Endothelial cell (in vitro differentiated cells): ENCODE measurements at regions not wholly inside any gene's neighbourhood (a gene's known extent, or its start where the extent isn't known, plus 50 kb on each side); places are given as distances from the start of the nearest gene placed in this dataset.

Experiments
- DNase-seq: peaks from one replicate; pipeline ENCODE4 v3.0.0; 2021; ENCODE audit warnings: low spot score
- H3K27ac Mint-ChIP-seq: one replicate; pipeline ENCODE4 v1.8.0; 2021; ENCODE audit warnings: mixed read lengths, inconsistent platforms; ENCODE audit not compliant: unreplicated experiment
- H3K27me3 Mint-ChIP-seq: one replicate; pipeline ENCODE4 v1.8.0; 2021; ENCODE audit warnings: mild to moderate bottlenecking, moderate library complexity, mixed read lengths, inconsistent platforms; ENCODE audit not compliant: unreplicated experiment
- H3K36me3 Mint-ChIP-seq: one replicate; pipeline ENCODE4 v1.8.0; 2021; ENCODE audit warnings: mild to moderate bottlenecking, low read depth, mixed read lengths, inconsistent platforms; ENCODE audit not compliant: unreplicated experiment
- H3K4me1 Mint-ChIP-seq: one replicate; pipeline ENCODE4 v1.8.0; 2021; ENCODE audit warnings: mild to moderate bottlenecking, mixed read lengths, inconsistent platforms; ENCODE audit not compliant: unreplicated experiment
- H3K4me3 Mint-ChIP-seq: one replicate; pipeline ENCODE4 v1.8.0; 2021; ENCODE audit warnings: mild to moderate bottlenecking, mixed read lengths, inconsistent platforms; ENCODE audit not compliant: unreplicated experiment
- H3K9me3 Mint-ChIP-seq: one replicate; pipeline ENCODE4 v1.8.0; 2021; ENCODE audit warnings: mixed read lengths, inconsistent platforms; ENCODE audit not compliant: unreplicated experiment
- CTCF ChIP-seq: fragments of 200-600 bp; sonication (generic); IDR thresholded peaks from one replicate; pipeline ENCODE4 v1.5.0; 2021; ENCODE audit warnings: antibody characterized with exemption; ENCODE audit not compliant: unreplicated experiment

- Mint-ChIP-seq H3K4me3 (no peak overlapping the region), H3K9me3 (no peaks in the 10 kb centered on the region)
Observed at GRCh38 chr5:169354921-169355320, 54.0 kb upstream of the SLIT3 start.

GRCh38 chr5:169354263-169354662 lies 53.3 kb upstream of the SLIT3 start:
- no peaks in the 10 kb centered on the region for H3K36me3 Mint-ChIP-seq

More at GRCh38 chr5:169354921-169355320, 54.0 kb upstream of the SLIT3 start:
- no peak for TF ChIP-seq CTCF
- no peak for DNase-seq
- H3K27me3 Mint-ChIP-seq: no peaks in the 10 kb centered on the region
- no peaks in the 10 kb centered on the region for H3K36me3 Mint-ChIP-seq
- H3K27ac Mint-ChIP-seq: no peak overlapping the region
- H3K4me1 Mint-ChIP-seq: peaks cover 3% of the 10 kb centered on the region

GRCh38 chr5:169352901-169353300 lies 52.0 kb upstream of the SLIT3 start:
- Mint-ChIP-seq H3K36me3 (no peaks in the 10 kb centered on the region), H3K27ac (no peak overlapping the region), H3K9me3 (no peaks in the 10 kb centered on the region), H3K4me3 (no peak overlapping the region), H3K4me1 (peaks cover 7% of the 10 kb centered on the region), H3K27me3 (peaks cover 1% of the 10 kb centered on the region)
- TF ChIP-seq CTCF: no peak
- no peak for DNase-seq

More at GRCh38 chr5:169354263-169354662, 53.3 kb upstream of the SLIT3 start:
- Mint-ChIP-seq H3K4me1 (peaks cover 3% of the 10 kb centered on the region), H3K4me3 (no peak overlapping the region), H3K27ac (no peak overlapping the region), H3K9me3 (no peaks in the 10 kb centered on the region), H3K27me3 (no peaks in the 10 kb centered on the region)
- DNase-seq: no peak
- no peak for TF ChIP-seq CTCF

- Mint-ChIP-seq H3K36me3 (no peaks in the 10 kb centered on the region), H3K4me1 (peaks cover 14% of the 10 kb centered on the region), H3K27me3 (peaks cover 1% of the 10 kb centered on the region), H3K27ac (no peak overlapping the region), H3K9me3 (no peaks in the 10 kb centered on the region), H3K4me3 (no peak overlapping the region)
- DNase-seq: no peak
- no peak for TF ChIP-seq CTCF
Observed at GRCh38 chr5:169351721-169352120, 50.8 kb upstream of the SLIT3 start.

GRCh38 chr5:169350759-169351240 lies 49.9 kb upstream of the SLIT3 start:
- DNase-seq: no peak
- no peak for TF ChIP-seq CTCF

More at GRCh38 chr5:169350759-169351240, 49.9 kb upstream of the SLIT3 start:
- no peaks in the 10 kb centered on the region for H3K36me3 Mint-ChIP-seq
- no peak overlapping the region for H3K4me3 Mint-ChIP-seq
- H3K4me1 Mint-ChIP-seq: peaks cover 14% of the 10 kb centered on the region
- H3K27ac Mint-ChIP-seq: no peak overlapping the region
- H3K9me3 Mint-ChIP-seq: no peaks in the 10 kb centered on the region
- H3K27me3 Mint-ChIP-seq: peaks cover 1% of the 10 kb centered on the region
